SHP77 treated with DMSO at 0.1 percent for 48 hours (cell line): ENCODE measurements at regions not wholly inside any gene's neighbourhood (a gene's known extent, or its start where the extent isn't known, plus 50 kb on each side); places are given as distances from the start of the nearest gene placed in this dataset.

Experiments
- DNase-seq: peaks from one replicate; lab custom pipeline; 2025; lab: John Stamatoyannopoulos, UW

DNA sequence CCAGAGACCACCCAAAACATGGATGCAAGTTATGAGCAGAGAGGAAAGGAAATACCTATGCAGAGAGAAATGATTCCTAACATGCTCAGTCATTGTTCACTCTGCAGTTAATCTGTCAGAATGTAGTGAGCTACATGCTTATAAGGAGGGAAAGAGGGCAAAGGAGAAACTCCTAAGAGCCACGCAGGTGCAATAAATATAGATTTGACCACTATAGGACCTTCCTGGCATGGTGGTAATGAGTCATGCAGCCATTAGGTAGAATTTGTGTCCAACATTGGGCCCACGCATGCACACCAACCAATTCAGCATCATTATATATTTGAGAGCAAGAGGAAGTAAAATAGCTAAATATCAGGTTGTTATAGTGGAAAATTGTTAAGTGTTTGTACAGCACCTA lies 699.9 kb downstream of the DSC3 start:
- DNase-seq, result no peak

DNA sequence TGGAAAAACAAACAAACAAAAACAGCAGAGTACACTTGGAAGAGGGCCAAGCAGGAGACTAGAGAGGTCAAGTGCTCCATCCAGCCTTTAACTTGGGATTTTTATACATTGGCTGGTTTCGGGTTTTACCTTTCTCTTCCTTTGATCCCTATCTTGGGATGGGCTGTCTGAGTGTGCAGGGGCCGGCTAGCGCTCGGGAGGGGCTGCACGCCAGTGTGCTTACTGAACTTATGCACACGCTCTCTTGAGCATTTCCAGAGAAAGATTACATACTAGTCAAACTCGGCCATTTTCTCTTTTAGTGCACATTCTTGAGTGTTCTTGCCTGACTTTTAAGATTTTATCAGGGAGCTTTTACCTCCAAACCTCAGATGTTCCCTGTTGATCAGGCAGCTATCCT lies 707.8 kb downstream of the DSC3 start:
- DNase-seq, result no peak

DNA sequence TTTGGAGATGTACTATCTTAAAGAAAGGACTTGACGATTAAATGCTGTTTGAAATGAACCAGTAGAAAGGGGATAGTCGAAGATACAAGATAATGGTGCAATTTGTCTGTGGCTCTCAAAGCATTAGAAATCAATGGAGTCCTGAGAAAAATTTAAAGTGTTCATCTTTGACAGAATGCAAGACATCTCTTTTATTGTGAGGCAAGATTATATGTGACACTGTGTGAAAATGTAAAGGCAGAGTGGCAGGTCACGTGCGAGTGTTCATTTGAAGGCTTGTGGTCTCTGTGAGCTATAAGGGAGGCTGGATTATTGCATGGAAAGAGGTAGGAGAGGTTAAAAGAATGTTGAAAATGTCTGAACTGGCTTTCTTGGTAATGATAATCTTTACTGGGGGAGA lies 709.2 kb downstream of the DSC3 start:
- DNase-seq, result no peak

DNA sequence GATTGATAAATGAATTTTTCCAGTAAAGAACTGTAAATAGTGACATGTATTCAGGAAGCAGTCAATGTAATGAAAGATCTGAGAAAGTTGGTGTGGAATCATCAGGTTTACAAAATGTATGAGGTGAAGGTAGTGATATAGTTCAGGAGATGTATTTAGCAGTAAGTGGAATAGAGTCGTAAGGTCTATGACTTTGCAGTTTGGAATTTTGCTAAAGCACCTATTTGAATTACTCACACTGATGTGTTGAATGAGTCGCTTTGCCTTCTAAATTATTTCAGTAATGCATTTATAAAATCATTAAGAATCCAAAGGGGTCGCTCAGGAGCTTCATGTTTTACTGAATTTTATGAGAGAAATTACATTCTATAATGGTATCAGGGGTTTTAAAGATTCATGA lies 713.7 kb downstream of the DSC3 start:
- DNase-seq, result no peak

DNA sequence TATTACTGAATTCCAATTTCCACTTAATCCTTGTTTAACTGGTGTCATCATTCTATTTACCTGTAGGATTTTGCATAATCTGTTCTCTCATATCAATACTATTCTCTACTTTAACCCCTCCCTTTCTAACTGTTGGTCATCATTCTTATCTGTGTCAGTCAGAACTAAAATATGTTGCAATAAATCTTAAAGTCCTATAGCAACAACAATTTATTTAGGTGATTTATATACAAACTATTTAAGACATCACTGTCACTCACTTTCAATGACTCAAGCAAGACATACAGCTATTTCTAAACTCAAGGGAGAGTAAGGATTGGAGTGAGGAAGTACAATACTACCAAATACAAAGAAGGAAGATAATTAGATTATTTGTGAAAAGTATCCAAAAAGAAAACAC lies 740.4 kb downstream of the DSC3 start:
- no peak for DNase-seq

DNA sequence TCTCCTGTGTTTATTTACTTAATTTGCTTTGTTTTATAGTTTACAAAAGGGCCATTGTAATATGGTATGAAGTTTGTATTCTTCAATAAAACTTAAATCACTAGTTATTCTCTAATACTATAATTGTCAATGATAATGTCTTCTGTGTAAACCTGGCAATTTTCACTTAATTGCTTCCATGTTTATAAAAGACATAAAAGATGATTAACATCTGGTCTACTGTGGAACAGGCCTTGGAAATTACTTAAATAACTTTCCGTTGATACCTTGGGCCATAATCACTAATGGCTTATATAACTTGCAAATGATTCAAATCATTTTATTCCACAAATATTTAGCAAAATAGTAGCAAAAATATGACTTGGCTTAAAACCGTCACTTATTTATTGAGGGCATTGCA lies 743.8 kb downstream of the DSC3 start:
- no peak for DNase-seq

DNA sequence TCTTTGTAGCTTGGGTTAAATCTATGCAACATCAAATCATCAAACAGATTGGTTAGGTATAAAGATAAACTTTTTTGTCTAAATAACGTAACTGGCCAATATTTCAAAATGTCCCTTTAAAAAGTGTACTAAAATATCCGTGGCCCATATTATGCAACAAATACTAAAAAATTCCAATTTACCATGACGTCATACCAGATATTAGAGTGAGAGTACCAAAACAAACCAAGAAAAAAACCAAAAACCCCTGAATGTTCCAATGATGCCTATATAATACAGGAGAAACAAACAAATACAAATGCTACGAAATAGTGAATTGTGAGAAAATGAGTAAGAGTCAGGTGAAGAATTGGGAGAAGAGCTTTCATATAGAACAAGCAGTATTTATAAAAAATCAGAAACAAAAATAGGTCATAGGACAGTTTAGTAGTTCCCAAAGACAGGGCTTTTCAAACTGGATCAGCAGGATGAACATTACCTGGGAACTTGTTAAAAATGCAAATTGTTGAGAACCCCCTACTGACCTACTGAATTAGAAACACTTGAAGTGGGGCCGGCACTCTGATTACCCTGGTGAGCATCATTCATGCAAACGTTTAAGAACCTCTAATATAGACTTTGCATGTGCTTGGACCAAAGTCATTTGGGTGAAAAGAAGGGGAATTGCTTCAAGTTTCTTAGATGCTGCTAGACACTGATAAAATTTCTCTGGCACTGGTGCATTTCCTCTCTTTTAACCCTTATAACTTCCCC lies 753.7 kb downstream of the DSC3 start:
- DNase-seq, result no peak

DNA sequence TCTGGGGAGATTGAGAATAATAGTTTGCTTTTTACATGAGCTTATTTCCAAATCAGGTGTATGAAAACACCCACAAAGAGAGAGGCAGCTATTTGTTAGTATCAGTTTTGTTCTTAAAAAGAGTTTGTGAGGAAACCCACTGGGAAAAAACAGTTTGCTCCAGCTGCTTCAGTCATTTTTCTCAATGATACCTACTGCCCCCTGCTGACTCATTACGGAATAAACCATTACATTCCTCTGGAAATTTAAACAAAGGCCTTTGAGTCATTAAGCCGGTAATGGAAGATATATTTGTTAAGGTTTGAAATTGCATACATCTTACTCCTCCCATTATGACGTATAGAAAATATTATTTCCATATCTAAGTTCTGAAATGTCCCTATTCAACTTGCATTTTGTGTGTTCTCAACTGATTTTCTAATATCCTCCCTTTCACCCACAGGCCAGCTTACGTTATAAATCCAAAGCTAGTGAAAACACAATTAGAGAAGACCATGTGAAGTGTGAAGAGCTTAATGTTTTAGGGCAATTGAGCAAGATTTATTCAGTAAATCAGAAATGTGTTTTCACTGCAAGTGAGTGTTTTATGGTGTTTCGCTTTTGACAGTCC lies 761.6 kb downstream of the DSC3 start:
- DNase-seq, result peak; percentile 9

DNA sequence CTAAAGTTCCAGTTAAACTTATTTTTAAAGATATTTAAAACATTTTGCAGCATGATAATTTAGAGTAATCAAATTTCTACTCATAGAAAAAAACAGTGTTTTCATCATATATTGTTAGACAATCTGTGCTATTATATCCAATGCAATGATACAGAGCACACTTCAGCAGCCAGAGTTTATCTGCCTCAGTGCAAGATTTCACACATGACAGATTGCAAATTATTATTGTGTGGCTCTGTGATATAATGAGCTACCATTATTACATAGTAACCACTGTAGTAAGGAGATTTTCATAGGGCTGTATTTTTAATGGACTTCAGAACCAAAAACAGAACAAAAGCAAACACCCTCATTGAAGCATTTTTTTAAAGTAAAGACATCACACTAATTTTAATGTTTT lies 762.4 kb downstream of the DSC3 start:
- DNase-seq, result no peak

DNA sequence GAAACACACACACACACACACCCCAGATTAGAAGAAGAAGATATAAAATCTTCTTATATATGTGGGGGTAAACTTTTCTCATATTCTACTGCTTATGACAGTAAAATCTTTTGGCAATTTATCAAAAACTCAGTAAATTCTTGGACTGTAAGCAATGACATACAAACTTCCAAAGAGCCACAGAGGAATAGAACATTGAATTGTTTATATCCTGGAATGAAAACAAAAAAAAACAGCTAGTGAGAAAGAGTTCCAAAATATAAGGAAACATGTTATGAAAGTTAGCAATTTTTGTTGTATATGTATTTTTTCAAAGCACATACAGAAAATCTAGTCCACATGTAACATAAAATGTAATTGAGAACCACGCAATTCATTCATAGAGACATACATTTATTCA lies 764.9 kb downstream of the DSC3 start:
- no peak for DNase-seq

DNA sequence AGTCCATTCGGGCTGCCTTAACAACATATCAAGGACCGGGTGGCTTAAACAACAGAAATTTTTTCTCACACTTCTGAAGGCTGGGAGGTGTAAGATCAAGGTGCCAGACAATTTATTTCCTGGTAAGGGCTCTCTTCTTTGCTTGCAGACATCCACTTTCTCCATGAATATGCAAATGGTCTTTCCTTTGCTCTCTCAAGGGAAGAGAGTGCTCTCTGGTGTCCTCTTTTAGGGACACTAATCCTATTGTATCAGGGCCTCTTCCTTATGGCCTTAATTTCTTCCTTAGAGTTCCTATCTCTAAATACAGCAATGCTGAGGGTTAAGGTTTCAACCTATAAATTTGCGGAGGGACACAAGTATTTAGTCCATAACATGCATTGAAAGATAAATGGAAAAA lies 770.8 kb downstream of the DSC3 start:
- no peak for DNase-seq

DNA sequence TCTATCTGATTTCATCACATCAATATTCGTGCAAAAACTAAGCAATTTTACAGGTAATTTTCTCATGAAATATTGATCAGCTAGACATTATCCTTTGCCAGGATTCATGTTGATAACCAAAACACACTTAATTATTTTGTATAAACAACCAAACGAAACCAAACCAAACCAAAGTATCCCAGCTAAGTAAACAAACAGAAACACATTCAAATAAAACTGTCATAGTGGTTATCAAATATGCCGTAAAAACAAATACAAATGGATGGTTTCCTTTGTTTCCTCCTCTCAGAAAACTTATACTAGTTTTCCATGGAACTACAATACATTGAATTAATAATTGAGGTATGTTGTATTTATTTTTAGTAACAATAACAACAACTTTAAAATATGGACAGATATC lies 777.4 kb downstream of the DSC3 start:
- DNase-seq, result no peak

DNA sequence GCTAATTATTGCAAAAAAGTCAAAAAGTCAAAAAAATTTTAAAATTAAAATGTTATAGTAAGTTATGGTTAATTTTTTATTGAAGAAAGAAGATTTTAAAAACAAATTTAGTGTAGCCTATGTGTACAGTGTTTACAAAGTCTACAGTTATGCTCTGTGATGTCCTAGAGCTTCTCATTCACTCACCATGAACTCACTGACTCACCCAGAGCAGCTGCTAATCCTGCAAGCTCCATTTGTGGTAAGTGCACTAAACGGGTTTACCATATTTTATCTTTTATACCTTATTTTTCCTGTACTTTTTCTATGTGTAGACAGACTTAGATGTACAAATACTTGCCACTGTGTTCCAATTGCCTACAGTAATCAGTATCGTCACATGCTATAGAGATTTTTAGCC lies 788.2 kb downstream of the DSC3 start:
- no peak for DNase-seq

DNA sequence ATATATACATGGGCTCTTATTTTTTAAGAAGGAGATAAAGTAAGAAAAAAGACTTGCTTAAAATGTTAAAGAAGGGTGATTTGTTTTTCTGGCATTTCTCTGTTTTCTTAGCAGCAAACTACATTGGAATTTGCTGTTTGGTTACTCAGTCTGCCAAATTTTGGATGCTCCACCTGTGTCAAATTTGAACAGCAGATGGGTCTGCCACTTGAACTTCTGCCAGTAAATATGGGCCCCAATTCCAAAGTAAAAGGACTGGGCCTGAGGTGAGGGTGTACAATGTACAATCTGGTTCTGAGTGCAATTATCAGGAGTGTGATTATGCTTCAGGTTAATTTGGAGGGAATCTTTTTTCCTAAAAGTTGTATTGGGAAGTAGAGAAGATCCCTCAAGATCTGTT lies 794.5 kb downstream of the DSC3 start:
- DNase-seq, result no peak

DNA sequence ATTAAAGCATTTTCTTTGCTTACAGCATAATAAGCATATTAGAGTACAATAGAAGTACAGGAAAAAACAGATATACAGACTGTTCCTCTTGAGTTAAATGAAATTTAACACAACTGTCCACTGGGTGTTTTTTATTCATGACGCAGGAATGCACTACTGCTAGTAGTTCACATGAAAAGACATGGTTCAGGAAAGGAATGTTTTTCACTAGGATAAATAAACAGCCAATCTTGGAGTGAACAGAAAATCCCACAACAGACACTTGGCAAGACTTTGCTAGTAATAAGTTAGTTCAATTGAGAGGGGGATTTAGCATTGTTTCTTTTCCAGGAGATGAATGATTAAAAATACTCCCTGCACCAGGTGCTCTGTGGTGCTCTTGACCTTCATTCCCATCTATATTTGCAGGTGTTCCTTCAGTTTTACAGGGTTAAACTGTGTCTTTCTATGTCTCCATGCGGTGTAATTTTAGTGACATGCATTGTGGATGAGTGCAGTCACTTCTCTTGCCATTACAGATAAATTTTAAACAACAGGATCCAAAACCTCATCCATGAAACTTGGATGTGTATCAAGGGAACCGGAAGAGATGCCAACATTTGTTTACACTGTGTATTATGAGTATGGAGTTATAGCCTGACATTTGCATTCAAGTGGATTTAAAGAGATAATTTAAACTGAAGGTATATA lies 796.6 kb downstream of the DSC3 start:
- DNase-seq, result no peak

DNA sequence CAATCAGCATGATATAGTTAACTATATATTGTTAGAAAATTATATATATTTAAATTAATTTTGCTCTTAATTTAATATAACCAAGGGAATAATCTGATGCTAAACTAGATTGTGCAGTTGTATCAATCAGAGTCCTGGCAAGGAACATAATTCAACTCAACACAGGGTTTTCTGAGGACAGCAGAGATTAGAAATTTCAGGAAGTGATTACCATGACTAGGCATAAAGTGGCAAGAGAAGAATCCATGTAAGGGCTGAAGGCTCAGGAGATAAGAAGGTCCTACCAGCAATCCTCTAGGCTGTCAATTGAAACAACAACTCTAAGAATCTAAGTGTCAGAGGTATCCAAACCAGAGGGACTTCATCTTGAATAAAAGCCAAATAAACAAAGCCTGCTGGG lies 807.8 kb downstream of the DSC3 start:
- no peak for DNase-seq

DNA sequence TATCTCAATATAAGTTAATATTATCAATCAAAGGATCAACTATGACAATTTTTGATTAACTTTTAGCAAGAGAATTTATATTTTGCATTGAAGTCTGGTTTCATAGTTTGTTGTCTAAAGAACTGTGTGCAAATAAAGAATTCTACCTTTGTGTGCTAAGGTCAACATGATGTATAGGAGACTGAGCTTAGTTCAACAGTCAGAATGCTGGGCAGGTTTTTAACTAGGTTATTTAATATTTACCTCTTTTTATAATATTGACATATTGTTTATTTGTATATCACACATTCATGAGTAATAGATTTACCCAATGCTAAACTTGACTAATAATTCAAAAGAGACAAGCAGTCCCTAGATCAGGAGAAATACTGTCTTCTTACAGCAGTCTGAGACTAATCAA lies 831.4 kb downstream of the DSC3 start:
- no peak for DNase-seq

DNA sequence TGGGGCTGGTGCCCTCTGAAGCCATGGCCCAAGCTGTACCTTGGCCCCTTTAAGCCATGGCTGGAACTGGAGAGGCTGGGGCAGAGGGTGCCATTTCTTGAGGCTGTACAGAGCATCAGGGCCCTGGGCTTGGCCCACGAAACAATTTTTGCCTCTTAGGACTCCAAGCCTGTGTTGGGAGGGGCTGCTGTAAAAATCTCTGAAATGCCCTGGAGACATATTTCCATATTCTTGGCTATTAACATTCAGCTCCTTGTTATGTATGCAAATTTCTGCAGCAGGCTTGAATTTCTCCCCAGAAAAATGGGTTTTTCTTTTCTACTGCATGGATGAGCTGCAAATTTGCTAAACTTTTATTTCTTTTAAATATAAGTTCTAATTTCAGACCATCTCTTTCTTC lies 834.0 kb downstream of the DSC3 start:
- DNase-seq, result no peak

DNA sequence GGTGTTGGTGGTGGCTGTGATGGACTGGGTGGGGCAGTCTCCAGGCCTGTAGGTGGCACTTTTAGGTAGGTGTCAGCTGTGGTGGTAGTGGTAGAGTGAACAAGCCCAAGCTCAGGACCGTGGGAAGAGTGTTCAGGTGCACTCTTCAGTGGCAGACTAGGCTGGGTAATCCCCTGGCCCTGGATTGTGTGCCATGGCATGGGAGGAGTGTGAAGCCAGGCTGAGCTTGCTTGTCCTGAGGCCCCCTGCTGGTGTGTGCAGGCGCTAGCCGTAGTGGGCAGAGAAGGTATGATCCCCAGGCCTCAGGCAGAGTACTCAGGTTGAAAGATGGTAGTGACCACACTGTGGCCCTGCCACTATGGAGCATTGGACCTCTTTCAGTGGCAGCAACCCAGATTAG lies 850.3 kb downstream of the DSC3 start:
- no peak for DNase-seq

DNA sequence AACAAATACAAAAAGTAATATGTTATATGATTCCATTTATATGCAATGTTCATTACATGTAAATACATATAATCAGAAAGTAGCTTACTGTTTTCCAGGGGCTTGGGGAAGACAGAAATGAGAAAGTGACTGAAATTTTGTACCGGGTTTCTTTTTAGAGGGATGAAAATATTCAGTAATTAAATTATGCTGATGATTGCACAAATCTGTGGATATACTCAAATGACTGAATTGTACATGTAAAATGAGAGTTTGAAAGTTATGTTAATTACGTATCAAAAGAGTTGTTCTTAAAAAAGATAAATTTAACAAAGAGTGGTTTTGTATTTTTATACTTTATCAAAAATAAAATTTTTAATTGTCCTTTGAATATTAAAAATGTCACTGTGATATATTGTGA lies 856.3 kb downstream of the DSC3 start:
- no peak for DNase-seq

DNA sequence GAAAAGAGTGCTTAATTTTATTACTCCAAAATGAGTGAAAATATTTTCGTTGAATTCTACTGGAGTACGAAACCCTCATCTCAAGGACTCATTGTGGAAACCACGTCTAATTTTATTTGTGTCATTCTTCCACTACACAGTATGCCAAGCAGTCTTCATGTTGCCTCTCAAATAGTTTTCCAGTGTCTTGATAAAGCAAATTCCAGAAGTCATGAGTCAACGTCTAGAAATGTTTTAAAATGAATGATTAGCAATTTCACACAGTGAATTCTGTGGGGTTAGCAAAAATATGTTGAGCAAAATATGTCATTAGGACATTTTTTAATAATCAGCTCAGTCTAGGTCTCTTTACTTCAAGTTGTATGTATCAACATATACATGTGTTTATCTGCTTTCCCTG lies 865.5 kb downstream of the DSC3 start:
- no peak for DNase-seq

DNA sequence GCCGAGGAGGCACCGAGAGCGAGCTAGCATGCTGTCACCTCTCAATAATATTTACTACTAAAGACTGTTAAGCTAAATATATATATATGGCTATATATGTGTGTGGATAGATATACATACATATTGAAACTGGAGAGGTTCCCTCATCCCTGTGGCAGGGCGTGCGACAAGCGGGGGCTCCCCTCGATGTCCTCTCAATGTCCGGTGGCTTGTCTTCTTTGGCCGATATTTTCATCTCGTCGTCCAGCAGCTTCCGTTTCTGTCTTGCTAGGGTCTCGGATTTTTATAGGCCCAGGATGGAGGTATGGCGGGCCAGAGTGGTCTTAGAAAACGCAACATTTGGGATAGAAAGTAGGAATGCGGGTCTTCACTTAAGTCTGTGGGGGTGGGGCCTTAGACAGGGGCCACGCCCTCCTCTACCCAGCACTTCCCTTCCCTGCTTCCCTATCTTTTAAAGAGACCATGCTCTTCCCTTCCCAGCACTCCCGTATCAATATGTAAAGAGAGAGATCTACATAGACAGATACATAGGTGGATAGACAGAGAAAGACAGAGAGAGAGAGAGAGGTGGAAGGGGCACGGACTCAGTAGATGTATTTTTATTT lies 866.8 kb downstream of the DSC3 start:
- DNase-seq, result no peak

DNA sequence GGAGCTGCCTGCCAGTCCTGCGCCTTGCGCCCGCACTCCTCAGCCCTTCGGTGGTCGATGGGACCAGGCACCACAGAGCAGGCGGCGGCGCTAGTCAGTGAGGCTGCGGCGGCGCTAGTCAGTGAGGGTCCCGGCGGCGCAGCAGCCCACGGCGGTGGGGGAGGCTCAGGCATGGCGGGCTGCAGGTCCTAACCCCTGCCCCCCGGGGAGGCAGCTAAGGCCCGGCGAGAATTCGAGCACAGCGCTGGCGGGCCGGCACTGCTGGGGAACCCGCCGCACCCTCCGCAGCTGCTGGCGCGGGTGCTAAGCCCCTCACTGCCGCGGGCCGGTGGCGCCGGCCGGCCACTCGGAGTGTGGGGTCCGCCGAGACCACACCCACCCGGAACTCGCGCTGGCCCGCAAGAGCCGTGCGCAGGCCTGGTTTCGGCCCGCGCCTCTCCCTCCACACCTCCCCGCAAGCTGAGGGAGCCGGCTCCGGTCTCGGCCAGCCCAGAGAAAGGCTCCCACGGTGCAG lies 867.4 kb downstream of the DSC3 start:
- DNase-seq, result no peak
